GM23338 (cell line): ENCODE measurements at regions not wholly inside any gene's neighbourhood (a gene's known extent, or its start where the extent isn't known, plus 50 kb on each side); places are given as distances from the start of the nearest gene placed in this dataset.

Experiments used
- CREB1 ChIP-seq: fragments of 250-450 bp; sonication (Bioruptor Pico); IDR thresholded peaks from 2 replicates; pipeline ENCODE4 v1.5.0; 2020; ENCODE audit warnings: low read depth, mild to moderate bottlenecking, moderate library complexity
- ETS1 ChIP-seq: IDR thresholded peaks from 2 replicates; pipeline ENCODE4 v1.6.1; 2016; ENCODE audit warnings: antibody characterized with exemption
- EZH2 ChIP-seq: fragments of 200-600 bp; sonication (generic); IDR thresholded peaks from one replicate; pipeline ENCODE4 v1.8.0; 2017; ENCODE audit warnings: antibody characterized with exemption, mild to moderate bottlenecking, low read depth; ENCODE audit not compliant: unreplicated experiment
- EZH2phosphoT487 ChIP-seq: fragments of 200-600 bp; sonication (generic); IDR thresholded peaks from one replicate; pipeline ENCODE4 v1.8.1; 2018; ENCODE audit warnings: antibody characterized with exemption; ENCODE audit not compliant: unreplicated experiment
- JUNB ChIP-seq: IDR thresholded peaks from one replicate; pipeline ENCODE4 v1.6.1; 2016; ENCODE audit warnings: antibody characterized with exemption; ENCODE audit not compliant: unreplicated experiment
- NANOG ChIP-seq: IDR thresholded peaks from 2 replicates; pipeline ENCODE4 v1.6.1; 2016; ENCODE audit warnings: antibody characterized with exemption, borderline replicate concordance
- POLR2AphosphoS5 ChIP-seq: IDR thresholded peaks from 2 replicates; pipeline ENCODE4 v1.6.1; 2016; ENCODE audit warnings: antibody characterized with exemption, low read depth
- STAT1 ChIP-seq: IDR thresholded peaks from one replicate; pipeline ENCODE4 v1.6.1; 2016; ENCODE audit warnings: antibody characterized with exemption; ENCODE audit not compliant: unreplicated experiment
- ZNF114 ChIP-seq: fragments of 250-450 bp; sonication (Bioruptor Pico); IDR thresholded peaks from 2 replicates; pipeline ENCODE4 v1.5.0; 2020; ENCODE audit warnings: mild to moderate bottlenecking, moderate library complexity
- ZNF331 ChIP-seq: fragments of 250-450 bp; sonication (Bioruptor Pico); IDR thresholded peaks from 2 replicates; pipeline ENCODE4 v1.5.0; 2020; ENCODE audit warnings: low read depth, mild to moderate bottlenecking, moderate library complexity
- ZNF462 ChIP-seq: fragments of 250-450 bp; sonication (Bioruptor Pico); IDR thresholded peaks from 2 replicates; pipeline ENCODE4 v1.5.0; 2020; ENCODE audit warnings: mild to moderate bottlenecking, moderate library complexity
- TF ChIP-seq, protein P1 (sequence below), 2 experiments: fragments of 200-600 bp in 1 of 2; sonication (generic) in 1 of 2; conservative IDR thresholded peaks; 2 replicates each; pipeline versions ENCODE4 v1.5.1 to v1.6.1; 2016 to 2017; ENCODE audit warnings: antibody characterized with exemption in 2 of 2, low read depth in 2 of 2, mild to moderate bottlenecking in 2 of 2, moderate library complexity in 1 of 2
- TF ChIP-seq, protein P2 (sequence below): IDR thresholded peaks from one replicate; pipeline ENCODE4 v1.6.1; 2018; ENCODE audit warnings: antibody characterized with exemption; ENCODE audit not compliant: unreplicated experiment

GRCh38 chr6:154611241-154611640 lies 100.8 kb upstream of the CNKSR3 start:
- TF ChIP-seq POLR2AphosphoS5, result no peak
- TF ChIP-seq, protein P1, sequence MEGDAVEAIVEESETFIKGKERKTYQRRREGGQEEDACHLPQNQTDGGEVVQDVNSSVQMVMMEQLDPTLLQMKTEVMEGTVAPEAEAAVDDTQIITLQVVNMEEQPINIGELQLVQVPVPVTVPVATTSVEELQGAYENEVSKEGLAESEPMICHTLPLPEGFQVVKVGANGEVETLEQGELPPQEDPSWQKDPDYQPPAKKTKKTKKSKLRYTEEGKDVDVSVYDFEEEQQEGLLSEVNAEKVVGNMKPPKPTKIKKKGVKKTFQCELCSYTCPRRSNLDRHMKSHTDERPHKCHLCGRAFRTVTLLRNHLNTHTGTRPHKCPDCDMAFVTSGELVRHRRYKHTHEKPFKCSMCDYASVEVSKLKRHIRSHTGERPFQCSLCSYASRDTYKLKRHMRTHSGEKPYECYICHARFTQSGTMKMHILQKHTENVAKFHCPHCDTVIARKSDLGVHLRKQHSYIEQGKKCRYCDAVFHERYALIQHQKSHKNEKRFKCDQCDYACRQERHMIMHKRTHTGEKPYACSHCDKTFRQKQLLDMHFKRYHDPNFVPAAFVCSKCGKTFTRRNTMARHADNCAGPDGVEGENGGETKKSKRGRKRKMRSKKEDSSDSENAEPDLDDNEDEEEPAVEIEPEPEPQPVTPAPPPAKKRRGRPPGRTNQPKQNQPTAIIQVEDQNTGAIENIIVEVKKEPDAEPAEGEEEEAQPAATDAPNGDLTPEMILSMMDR (conservative IDR thresholded peaks at IDR 0.05; ENCODE audit: low read depth in 2 of 2), result no peak
- no peak for TF ChIP-seq EZH2phosphoT487
- TF ChIP-seq EZH2, result no peak
- TF ChIP-seq JUNB, result no peak
- no peak for TF ChIP-seq ZNF462 (CRISPR knock-in tag)
- TF ChIP-seq CREB1, result no peak
- TF ChIP-seq, protein P2, sequence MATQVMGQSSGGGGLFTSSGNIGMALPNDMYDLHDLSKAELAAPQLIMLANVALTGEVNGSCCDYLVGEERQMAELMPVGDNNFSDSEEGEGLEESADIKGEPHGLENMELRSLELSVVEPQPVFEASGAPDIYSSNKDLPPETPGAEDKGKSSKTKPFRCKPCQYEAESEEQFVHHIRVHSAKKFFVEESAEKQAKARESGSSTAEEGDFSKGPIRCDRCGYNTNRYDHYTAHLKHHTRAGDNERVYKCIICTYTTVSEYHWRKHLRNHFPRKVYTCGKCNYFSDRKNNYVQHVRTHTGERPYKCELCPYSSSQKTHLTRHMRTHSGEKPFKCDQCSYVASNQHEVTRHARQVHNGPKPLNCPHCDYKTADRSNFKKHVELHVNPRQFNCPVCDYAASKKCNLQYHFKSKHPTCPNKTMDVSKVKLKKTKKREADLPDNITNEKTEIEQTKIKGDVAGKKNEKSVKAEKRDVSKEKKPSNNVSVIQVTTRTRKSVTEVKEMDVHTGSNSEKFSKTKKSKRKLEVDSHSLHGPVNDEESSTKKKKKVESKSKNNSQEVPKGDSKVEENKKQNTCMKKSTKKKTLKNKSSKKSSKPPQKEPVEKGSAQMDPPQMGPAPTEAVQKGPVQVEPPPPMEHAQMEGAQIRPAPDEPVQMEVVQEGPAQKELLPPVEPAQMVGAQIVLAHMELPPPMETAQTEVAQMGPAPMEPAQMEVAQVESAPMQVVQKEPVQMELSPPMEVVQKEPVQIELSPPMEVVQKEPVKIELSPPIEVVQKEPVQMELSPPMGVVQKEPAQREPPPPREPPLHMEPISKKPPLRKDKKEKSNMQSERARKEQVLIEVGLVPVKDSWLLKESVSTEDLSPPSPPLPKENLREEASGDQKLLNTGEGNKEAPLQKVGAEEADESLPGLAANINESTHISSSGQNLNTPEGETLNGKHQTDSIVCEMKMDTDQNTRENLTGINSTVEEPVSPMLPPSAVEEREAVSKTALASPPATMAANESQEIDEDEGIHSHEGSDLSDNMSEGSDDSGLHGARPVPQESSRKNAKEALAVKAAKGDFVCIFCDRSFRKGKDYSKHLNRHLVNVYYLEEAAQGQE, result no peak
- no peak for TF ChIP-seq ETS1
- TF ChIP-seq ZNF331 (CRISPR knock-in tag), result no peak
- no peak for TF ChIP-seq STAT1
- no peak for TF ChIP-seq ZNF114 (CRISPR knock-in tag)
- TF ChIP-seq NANOG, result no peak
